ENCODE measurements at regions not wholly inside any gene's neighbourhood (a gene's known extent, or its start where the extent isn't known, plus 50 kb on each side); places are given as distances from the start of the nearest gene placed in this dataset.

GRCh38 chr4:8731364-8731763, 138.8 kb downstream of the CPZ start:
- in situ Hi-C loops (cut with HindIII; ENCODE audit: low sequenced_read_pairs): no loop called here
- H3K4me3 ChIP-seq (ENCODE audit: low read depth, low read length): no peak overlapping the region
- DNase-seq (ENCODE audit: low read depth, low spot score): no peak
- no peak for TF ChIP-seq CTCF (IDR thresholded peaks at IDR 0.05; ENCODE audit: low read depth, low read length)

GRCh38 chr4:8730681-8731080, 138.1 kb downstream of the CPZ start:
- no peak for DNase-seq (ENCODE audit: low read depth, low spot score)
- in situ Hi-C loops (cut with HindIII; ENCODE audit: low sequenced_read_pairs): no loop called here
- no peak for TF ChIP-seq CTCF (IDR thresholded peaks at IDR 0.05; ENCODE audit: low read depth, low read length)
- H3K4me3 ChIP-seq (ENCODE audit: low read depth, low read length): no peak overlapping the region

GRCh38 chr4:8730159-8730558, 137.6 kb downstream of the CPZ start:
- no peak overlapping the region for H3K4me3 ChIP-seq (ENCODE audit: low read depth, low read length)
- DNase-seq (ENCODE audit: low read depth, low spot score): no peak
- in situ Hi-C loops (cut with HindIII; ENCODE audit: low sequenced_read_pairs): no loop called here
- no peak for TF ChIP-seq CTCF (IDR thresholded peaks at IDR 0.05; ENCODE audit: low read depth, low read length)

GRCh38 chr4:8729408-8730149, 137.0 kb downstream of the CPZ start:
- in situ Hi-C loops (cut with HindIII; ENCODE audit: low sequenced_read_pairs): no loop called here
- no peak overlapping the region for H3K4me3 ChIP-seq (ENCODE audit: low read depth, low read length)
- no peak for TF ChIP-seq CTCF (IDR thresholded peaks at IDR 0.05; ENCODE audit: low read depth, low read length)
- no peak for DNase-seq (ENCODE audit: low read depth, low spot score)

- no peak for DNase-seq (ENCODE audit: low read depth, low spot score)
- in situ Hi-C loops (cut with HindIII; ENCODE audit: low sequenced_read_pairs): no loop called here
- no peak for TF ChIP-seq CTCF (IDR thresholded peaks at IDR 0.05; ENCODE audit: low read depth, low read length)
- no peak overlapping the region for H3K4me3 ChIP-seq (ENCODE audit: low read depth, low read length)
Observed at GRCh38 chr4:8728536-8729407, 136.2 kb downstream of the CPZ start.

- in situ Hi-C loops (cut with HindIII; ENCODE audit: low sequenced_read_pairs): no loop called here
Observed at GRCh38 chr4:8727546-8728510, 135.3 kb downstream of the CPZ start.

More at GRCh38 chr4:8727546-8728510, 135.3 kb downstream of the CPZ start:
- no peak overlapping the region for H3K4me3 ChIP-seq (ENCODE audit: low read depth, low read length)
- no peak for DNase-seq (ENCODE audit: low read depth, low spot score)
- TF ChIP-seq CTCF (IDR thresholded peaks at IDR 0.05; ENCODE audit: low read depth, low read length): no peak

All from astrocyte of the spinal cord (primary cell).